ENCODE measurements at regions not wholly inside any gene's neighbourhood (a gene's known extent, or its start where the extent isn't known, plus 50 kb on each side); places are given as distances from the start of the nearest gene placed in this dataset.
"Not testable (repeated sequence)": the region's sequence is repeated elsewhere in the genome, so short reads cannot be mapped to it uniquely, and the experiment has no call there.

- no peak for DNase-seq (ENCODE audit: low read depth)
Observed at GRCh38 chr15:35929740-35930444, 383.9 kb upstream of the DPH6 start.

GRCh38 chr15:35931799-35932341 lies 385.9 kb upstream of the DPH6 start:
- no peak for DNase-seq (ENCODE audit: low read depth)

- no peak for DNase-seq (ENCODE audit: low read depth)
Observed at GRCh38 chr15:35932531-35932930, 386.6 kb upstream of the DPH6 start.

GRCh38 chr15:35933531-35933930 lies 387.6 kb upstream of the DPH6 start:
- DNase-seq (ENCODE audit: low read depth), result no peak

- DNase-seq (ENCODE audit: low read depth), result no peak
Observed at GRCh38 chr15:35934383-35935049, 388.6 kb upstream of the DPH6 start.

- DNase-seq (ENCODE audit: low read depth), result no peak
Observed at GRCh38 chr15:35936284-35936683, 390.3 kb upstream of the DPH6 start.

GRCh38 chr15:35937380-35937779 lies 391.4 kb upstream of the DPH6 start:
- no peak for DNase-seq (ENCODE audit: low read depth)

- DNase-seq (ENCODE audit: low read depth), result no peak
Observed at GRCh38 chr15:35944945-35945585, 399.1 kb upstream of the DPH6 start.

- no peak for DNase-seq (ENCODE audit: low read depth)
Observed at GRCh38 chr15:35953424-35953823, 407.5 kb upstream of the DPH6 start.

GRCh38 chr15:35956056-35956455 lies 410.1 kb upstream of the DPH6 start:
- DNase-seq (ENCODE audit: low read depth), result no peak

GRCh38 chr15:35958021-35958420 lies 412.1 kb upstream of the DPH6 start:
- DNase-seq (ENCODE audit: low read depth), result no peak

GRCh38 chr15:35958975-35959374 lies 413.0 kb upstream of the DPH6 start:
- no peak for DNase-seq (ENCODE audit: low read depth)

- no peak for DNase-seq (ENCODE audit: low read depth)
Observed at GRCh38 chr15:35963326-35963725, 417.4 kb upstream of the DPH6 start.

- DNase-seq (ENCODE audit: low read depth), result no peak
Observed at GRCh38 chr15:35966781-35967180, 420.8 kb upstream of the DPH6 start.

- DNase-seq (ENCODE audit: low read depth), result not testable (repeated sequence)
Observed at GRCh38 chr15:35967968-35968367, 422.0 kb upstream of the DPH6 start.

- DNase-seq (ENCODE audit: low read depth), result no peak
Observed at GRCh38 chr15:35973029-35973428, 427.1 kb upstream of the DPH6 start.

- DNase-seq (ENCODE audit: low read depth), result no peak
Observed at GRCh38 chr15:35974052-35974451, 428.1 kb upstream of the DPH6 start.

- DNase-seq (ENCODE audit: low read depth), result no peak
Observed at GRCh38 chr15:35975941-35976340, 430.0 kb upstream of the DPH6 start.

- no peak for DNase-seq (ENCODE audit: low read depth)
Observed at GRCh38 chr15:35979608-35980007, 433.6 kb upstream of the DPH6 start.

- DNase-seq (ENCODE audit: low read depth), result no peak
Observed at GRCh38 chr15:35980719-35981118, 434.8 kb upstream of the DPH6 start.

GRCh38 chr15:35986191-35986721 lies 440.3 kb upstream of the DPH6 start:
- DNase-seq (ENCODE audit: low read depth), result no peak

- no peak for DNase-seq (ENCODE audit: low read depth)
Observed at GRCh38 chr15:35987056-35987455, 441.1 kb upstream of the DPH6 start.

- no peak for DNase-seq (ENCODE audit: low read depth)
Observed at GRCh38 chr15:35991386-35991785, 445.4 kb upstream of the DPH6 start.
